Progenitor cell of endocrine pancreas (in vitro differentiated cells): ENCODE measurements at regions not wholly inside any gene's neighbourhood (a gene's known extent, or its start where the extent isn't known, plus 50 kb on each side); places are given as distances from the start of the nearest gene placed in this dataset.

Experiments used
- DNase-seq: peaks from one replicate; pipeline ENCODE4 v3.0.0; 2021; ENCODE audit warnings: low spot score; ENCODE audit not compliant: unreplicated experiment
- H3K27ac Mint-ChIP-seq: 2 replicates; pipeline ENCODE4 v1.8.0; 2021; ENCODE audit warnings: mild to moderate bottlenecking, moderate library complexity, mixed read lengths
- H3K27me3 Mint-ChIP-seq: 2 replicates; pipeline ENCODE4 v1.8.0; 2021; ENCODE audit warnings: mixed read lengths
- H3K36me3 Mint-ChIP-seq: 2 replicates; pipeline ENCODE4 v1.8.0; 2022; ENCODE audit warnings: mixed read lengths; ENCODE audit not compliant: insufficient read depth
- H3K4me1 Mint-ChIP-seq: 2 replicates; pipeline ENCODE4 v1.8.0; 2021; ENCODE audit warnings: low read depth, mixed read lengths
- H3K4me3 Mint-ChIP-seq: 2 replicates; pipeline ENCODE4 v1.8.0; 2021; ENCODE audit warnings: low read depth, mild to moderate bottlenecking, moderate library complexity, mixed read lengths
- H3K9me3 Mint-ChIP-seq: 2 replicates; pipeline ENCODE4 v1.8.0; 2021; ENCODE audit warnings: low read depth, mixed read lengths
- TF ChIP-seq, protein P1 (sequence below): fragments of 200-600 bp; sonication (generic); IDR thresholded peaks from one replicate; pipeline ENCODE4 v1.5.0; 2021; ENCODE audit warnings: antibody characterized with exemption, mild to moderate bottlenecking; ENCODE audit not compliant: unreplicated experiment

DNA sequence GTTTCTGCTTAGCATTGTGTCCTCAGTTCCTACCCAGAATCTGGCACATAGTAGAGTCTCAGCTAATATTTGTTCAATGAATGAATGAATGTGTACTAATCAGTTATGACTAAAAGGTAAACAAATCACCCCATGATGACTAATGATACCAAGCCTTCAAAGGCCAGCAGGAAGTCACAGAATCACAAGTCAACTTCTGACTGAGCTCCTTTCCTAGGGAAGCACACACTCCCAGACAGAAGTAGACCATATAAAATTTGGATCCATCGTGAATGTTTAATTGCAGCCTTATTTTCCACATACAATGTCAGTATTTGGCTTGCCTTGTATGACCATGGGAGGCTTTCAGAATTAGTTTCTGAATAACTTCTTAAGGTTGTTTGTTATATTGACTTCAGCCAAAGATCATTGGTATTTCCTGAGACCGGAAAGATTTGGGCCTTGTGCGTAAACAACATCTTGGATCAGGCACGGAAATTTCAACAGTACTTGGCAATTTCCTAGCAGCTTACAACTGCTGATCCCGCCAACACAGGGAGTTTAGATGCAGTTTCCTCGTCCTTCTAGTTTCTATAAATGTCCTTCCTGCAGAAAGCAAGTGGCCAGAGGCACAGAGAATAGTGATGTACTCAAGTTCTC, 185.9 kb upstream of the ATP1B1 start:
- Mint-ChIP-seq H3K36me3 (no peaks in the 10 kb centered on the region), H3K4me3 (no peak overlapping the region), H3K27me3 (peaks cover 3% of the 10 kb centered on the region)

GRCh38 chr1:168921629-168922028, 184.9 kb upstream of the ATP1B1 start:
- no peak for DNase-seq
- H3K4me1 Mint-ChIP-seq = peaks cover 16% of the 10 kb centered on the region
- no peaks in the 10 kb centered on the region for H3K36me3 Mint-ChIP-seq
- no peak overlapping the region for H3K4me3 Mint-ChIP-seq
- TF ChIP-seq, protein P1, sequence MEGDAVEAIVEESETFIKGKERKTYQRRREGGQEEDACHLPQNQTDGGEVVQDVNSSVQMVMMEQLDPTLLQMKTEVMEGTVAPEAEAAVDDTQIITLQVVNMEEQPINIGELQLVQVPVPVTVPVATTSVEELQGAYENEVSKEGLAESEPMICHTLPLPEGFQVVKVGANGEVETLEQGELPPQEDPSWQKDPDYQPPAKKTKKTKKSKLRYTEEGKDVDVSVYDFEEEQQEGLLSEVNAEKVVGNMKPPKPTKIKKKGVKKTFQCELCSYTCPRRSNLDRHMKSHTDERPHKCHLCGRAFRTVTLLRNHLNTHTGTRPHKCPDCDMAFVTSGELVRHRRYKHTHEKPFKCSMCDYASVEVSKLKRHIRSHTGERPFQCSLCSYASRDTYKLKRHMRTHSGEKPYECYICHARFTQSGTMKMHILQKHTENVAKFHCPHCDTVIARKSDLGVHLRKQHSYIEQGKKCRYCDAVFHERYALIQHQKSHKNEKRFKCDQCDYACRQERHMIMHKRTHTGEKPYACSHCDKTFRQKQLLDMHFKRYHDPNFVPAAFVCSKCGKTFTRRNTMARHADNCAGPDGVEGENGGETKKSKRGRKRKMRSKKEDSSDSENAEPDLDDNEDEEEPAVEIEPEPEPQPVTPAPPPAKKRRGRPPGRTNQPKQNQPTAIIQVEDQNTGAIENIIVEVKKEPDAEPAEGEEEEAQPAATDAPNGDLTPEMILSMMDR = no peak
- H3K9me3 Mint-ChIP-seq = no peaks in the 10 kb centered on the region
- peaks cover 3% of the 10 kb centered on the region for H3K27me3 Mint-ChIP-seq
- no peak overlapping the region for H3K27ac Mint-ChIP-seq

More for the DNA sequence above, 185.9 kb upstream of the ATP1B1 start:
- Mint-ChIP-seq H3K9me3 (no peaks in the 10 kb centered on the region), H3K27ac (no peak overlapping the region), H3K4me1 (peaks cover 16% of the 10 kb centered on the region)
- TF ChIP-seq, protein P1 = no peak
- DNase-seq = no peak

DNA sequence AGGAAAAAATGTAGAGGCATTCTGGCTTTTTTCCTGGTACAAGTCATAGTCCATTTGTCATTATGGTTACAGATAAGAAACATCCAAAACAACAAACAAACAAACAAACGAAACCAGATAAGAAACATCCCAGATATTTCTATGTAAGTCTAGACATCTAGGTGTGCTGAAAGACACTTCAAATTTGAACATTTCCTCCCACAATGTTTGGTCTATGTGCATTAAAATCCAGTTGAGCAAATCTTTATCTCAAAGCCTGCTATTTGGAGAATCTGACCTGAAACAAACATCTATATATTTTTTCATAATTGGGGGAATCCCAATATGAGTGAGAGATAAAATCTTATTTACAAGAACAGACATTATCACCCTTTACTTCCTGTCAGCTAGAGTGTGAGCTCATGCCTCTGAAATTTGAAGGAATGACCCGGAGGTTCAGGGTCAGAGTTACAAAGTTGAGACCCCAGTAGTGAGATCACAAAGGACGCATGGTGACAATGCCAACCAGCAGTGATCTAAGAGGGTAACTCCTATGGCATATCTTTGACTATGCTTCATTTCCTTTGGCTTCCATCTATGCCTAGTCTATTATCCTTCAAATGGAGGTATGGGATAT, 182.9 kb upstream of the ATP1B1 start:
- Mint-ChIP-seq H3K27me3 (no peaks in the 10 kb centered on the region), H3K4me1 (peaks cover 16% of the 10 kb centered on the region), H3K36me3 (no peaks in the 10 kb centered on the region), H3K4me3 (no peak overlapping the region), H3K9me3 (no peaks in the 10 kb centered on the region), H3K27ac (no peak overlapping the region)
- no peak for DNase-seq
- TF ChIP-seq, protein P1 = no peak

DNA sequence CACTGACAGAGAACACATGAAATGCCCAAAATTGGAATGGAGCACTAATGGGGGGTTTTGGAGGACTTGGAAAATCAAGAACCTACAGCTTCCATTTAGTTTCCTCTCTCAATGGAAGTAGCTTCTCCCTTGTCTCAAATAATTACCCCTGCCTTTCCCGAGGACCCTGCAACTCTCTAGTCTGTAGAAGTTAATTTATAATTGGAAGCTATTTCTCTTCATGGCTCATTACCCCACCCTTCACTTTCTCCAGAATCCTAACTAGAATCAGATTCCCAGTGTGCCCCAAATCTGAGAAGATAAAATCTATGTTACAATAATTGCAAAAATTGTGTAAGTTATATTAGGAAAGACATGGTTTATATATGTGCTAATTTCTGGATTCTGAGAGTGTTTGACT, 181.5 kb upstream of the ATP1B1 start:
- Mint-ChIP-seq H3K4me3 (no peak overlapping the region), H3K36me3 (no peaks in the 10 kb centered on the region), H3K9me3 (no peaks in the 10 kb centered on the region)

DNA sequence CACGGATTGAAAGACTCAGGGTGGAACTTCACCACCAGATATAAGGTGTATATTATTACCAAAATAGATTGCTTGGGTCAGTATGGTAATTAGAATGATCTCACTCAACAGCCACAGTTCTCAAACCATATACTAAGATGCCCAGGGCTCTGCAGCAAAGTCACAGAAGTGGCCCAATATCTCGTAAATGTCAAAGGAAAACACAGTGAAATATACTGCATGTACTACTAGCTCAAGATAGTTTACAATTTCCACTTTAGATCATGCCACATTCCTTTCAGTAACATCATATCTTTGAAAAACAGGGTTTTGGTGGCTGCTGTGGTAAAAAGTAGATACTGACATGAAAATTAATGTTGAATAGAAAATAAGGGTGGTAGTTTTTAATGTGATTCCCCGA, 180.3 kb upstream of the ATP1B1 start:
- no peak overlapping the region for H3K27ac Mint-ChIP-seq
- no peaks in the 10 kb centered on the region for H3K27me3 Mint-ChIP-seq
- H3K36me3 Mint-ChIP-seq = no peaks in the 10 kb centered on the region
- no peaks in the 10 kb centered on the region for H3K9me3 Mint-ChIP-seq
- H3K4me3 Mint-ChIP-seq = no peak overlapping the region
- TF ChIP-seq, protein P1 = no peak
- H3K4me1 Mint-ChIP-seq = peaks cover 7% of the 10 kb centered on the region
- DNase-seq = no peak

More for the DNA sequence above, 181.5 kb upstream of the ATP1B1 start:
- TF ChIP-seq, protein P1 = no peak
- no peak for DNase-seq
- H3K27ac Mint-ChIP-seq = no peak overlapping the region
- peaks cover 15% of the 10 kb centered on the region for H3K4me1 Mint-ChIP-seq
- H3K27me3 Mint-ChIP-seq = no peaks in the 10 kb centered on the region
